ENCODE measurements at regions not wholly inside any gene's neighbourhood (a gene's known extent, or its start where the extent isn't known, plus 50 kb on each side); places are given as distances from the start of the nearest gene placed in this dataset.

DNA sequence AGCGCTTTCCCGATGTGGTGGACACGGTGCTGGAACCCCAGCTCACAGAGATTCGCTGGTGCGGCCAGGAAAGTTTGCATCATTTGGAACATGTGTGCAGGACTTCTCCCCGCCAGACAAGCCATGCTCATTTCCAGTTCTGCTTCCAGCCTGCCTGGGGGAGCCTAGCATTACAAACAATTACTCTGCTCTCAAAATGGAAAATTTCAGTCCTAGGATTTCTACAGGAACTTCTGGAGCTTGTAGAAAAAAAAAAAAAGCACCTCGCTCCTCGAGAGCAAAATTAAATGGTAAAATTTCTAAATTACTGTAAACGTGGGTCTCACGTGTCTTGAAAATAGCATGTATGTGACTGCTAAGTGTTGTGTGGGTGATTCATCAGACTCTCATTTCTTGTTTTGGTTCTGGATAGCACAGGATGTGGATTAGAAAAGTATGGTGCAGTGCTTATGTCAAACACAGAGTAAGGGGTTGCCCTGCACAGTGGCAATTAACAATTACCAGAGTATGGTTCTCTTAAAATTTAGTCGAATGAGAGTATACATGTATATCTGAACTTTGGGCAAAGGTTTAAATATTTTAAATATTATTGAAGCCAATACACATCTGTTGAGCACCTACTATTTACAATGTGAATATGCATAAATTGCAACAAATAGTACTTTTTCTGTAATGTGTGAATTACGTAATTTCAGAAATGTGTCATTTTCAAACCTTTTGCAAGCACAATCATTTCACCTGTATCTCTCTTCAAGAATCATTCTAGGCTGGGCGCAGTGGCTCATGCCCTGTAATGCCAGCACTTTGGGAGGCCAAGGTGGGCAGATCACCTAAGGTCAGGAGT is 61.8 kb upstream of the PTGFRN start:
- no peak for TF ChIP-seq EZH2 (IDR thresholded peaks at IDR 0.05; ENCODE audit: borderline replicate concordance, low read length)
- TF ChIP-seq, protein P1, sequence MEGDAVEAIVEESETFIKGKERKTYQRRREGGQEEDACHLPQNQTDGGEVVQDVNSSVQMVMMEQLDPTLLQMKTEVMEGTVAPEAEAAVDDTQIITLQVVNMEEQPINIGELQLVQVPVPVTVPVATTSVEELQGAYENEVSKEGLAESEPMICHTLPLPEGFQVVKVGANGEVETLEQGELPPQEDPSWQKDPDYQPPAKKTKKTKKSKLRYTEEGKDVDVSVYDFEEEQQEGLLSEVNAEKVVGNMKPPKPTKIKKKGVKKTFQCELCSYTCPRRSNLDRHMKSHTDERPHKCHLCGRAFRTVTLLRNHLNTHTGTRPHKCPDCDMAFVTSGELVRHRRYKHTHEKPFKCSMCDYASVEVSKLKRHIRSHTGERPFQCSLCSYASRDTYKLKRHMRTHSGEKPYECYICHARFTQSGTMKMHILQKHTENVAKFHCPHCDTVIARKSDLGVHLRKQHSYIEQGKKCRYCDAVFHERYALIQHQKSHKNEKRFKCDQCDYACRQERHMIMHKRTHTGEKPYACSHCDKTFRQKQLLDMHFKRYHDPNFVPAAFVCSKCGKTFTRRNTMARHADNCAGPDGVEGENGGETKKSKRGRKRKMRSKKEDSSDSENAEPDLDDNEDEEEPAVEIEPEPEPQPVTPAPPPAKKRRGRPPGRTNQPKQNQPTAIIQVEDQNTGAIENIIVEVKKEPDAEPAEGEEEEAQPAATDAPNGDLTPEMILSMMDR (IDR thresholded peaks at IDR 0.05; ENCODE audit: low read length): no peak

All from OCI-LY1 (cell line).